Forelimb muscle (tissue), 1 donor: ENCODE measurements at regions not wholly inside any gene's neighbourhood (a gene's known extent, or its start where the extent isn't known, plus 50 kb on each side); places are given as distances from the start of the nearest gene placed in this dataset.

Experiments
- DNase-seq: peaks from one replicate; pipeline ENCODE4 v3.0.0-alpha.2; 2013; ENCODE audit warnings: low read depth

DNA sequence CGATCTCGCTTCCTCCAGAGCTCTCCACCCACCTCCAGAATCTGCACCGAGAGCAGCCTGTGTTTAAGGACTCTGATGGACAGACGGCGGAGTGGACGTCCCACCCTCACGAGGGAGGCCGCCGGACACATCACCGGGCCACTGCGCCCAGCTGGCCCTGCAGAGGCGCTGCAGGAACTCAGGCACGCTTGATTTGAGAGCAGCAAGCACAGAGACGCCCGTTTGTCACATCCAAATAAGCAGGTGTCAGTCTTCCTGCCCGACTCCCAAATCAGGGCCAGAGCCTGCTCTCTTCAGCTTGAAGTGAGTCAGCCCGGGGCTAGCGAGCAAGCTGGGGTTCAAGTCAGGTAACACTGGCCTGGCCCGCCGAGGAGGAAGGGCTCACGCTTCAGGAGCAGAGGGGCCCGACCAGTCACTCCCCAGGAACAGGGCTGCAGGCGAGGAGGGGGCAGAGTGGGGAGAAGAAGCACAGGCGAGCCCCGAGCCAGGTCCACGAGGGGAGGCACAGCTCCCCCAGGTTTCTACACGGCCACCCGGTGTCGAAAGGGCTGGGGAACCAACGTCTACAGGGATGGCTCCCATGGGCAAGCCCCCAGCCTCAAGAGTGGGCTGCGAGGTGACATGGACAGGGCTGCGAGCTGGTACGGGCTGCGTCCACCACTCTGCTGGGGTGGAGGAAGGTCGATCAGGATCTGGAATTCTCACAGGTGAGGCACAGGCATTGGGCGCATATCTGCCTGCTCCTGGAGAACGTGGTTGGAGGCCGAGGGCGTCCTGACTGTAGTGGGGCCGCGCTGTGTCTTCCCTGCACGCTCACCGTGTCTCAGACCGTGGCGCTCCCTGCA lies 52.5 kb upstream of the CTDP1 start:
- no peak for DNase-seq

DNA sequence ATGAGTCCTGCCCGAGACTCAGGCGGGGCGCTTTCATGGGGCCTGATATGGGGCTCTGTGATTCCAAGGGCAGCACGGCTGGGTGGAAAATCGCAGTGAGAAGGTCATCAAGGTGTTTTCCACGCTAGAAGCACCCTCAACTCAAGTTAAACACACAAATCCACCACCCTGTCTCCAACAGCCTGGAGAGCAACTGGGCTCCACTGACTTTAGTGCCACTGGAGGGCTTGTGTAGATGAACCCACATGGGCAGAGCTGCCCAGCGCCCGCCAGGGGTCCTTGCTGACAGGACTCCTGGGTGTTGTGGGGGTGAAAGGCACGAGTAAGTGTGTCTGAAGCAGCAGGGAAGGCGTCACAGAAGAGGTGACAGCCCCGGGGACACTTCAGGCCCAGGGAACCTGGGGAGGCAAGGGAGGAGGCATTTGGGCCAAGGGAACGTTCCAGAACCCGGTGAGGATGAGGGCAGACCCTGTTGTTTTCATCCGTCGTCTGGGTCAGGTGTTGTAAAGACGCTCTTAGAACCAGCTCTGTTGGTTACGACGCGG lies 51.8 kb upstream of the CTDP1 start:
- no peak for DNase-seq

DNA sequence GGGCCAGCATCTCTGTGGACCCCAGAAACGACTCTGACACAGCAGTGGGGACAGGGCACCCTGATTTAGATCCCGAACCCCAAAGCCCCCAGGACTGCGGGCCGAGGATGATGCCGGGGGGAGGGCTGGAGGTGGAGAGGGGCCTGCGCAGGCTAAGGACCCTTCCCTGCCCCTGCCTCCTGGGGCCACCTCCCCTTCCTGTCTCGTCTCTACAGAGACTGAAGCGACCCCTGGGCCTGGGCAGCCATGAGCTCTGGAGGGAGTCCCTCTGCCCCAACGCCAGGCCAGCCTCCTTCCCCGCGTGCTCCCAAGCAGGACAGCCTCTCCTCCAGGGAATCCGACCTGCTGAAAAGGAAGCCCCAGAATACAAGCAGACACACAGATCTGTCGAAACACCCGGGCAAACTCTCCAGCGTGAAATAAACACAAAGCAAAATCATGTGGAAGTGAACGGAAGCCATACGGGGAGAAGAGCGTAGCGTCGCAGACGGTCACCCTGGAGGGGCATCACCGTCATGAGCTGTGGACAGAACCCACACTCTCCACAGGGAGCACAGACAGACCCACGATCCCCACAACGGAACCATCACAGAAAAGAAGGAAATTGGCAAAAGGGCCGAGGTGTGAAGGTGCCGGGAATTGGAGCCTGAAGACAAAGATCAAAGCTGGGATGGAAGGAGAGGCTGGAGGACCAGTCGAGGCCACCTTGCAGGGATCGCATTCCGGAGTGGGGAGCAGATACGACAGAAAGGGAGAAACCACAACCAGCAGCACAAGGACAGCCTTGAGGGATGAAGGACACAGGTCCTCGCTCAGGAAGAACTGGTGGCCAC lies 51.0 kb upstream of the CTDP1 start:
- DNase-seq, result no peak

DNA sequence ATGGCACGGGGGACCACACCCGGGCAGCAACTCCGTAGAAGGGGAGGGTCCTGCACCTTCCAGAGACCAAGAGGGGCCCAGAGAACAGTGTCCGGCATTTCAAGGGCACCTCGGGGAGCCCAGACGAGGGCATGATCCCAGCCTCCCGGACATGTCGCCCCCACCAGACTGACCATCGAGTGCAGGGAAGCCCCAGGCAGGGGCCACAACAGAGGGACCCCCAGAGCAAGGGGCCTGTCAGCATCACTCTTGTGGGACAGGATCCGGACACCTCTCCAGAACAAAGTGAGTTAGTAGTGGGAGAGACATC lies 50.4 kb upstream of the CTDP1 start:
- no peak for DNase-seq

DNA sequence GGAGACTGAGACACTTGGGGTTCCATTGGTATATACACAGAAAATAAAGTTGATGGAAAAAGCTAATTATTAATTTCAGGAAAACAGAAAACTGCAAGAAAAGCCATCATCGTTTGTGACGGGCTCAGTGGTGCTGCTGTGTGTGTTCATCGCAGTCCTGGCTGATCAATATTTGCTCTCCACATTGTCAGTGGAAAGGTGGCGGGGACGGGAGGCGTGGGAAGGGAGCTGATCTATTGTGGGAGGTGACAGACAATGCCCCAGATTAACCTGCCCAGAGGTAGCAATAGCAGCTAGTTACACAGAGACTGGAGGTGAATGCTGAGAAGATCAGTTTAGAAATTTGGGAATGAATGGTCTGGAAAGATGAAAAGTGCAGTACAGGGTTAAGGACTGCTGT lies 50.0 kb upstream of the CTDP1 start:
- no peak for DNase-seq
